ENCODE measurements at regions not wholly inside any gene's neighbourhood (a gene's known extent, or its start where the extent isn't known, plus 50 kb on each side); places are given as distances from the start of the nearest gene placed in this dataset.

GRCh38 chr1:62917314-62917713 lies 133.4 kb downstream of the ATG4C start:
- ATAC-seq, result no peak
- intact Hi-C loops (cut with DNase I), result no loop called here
- no peak for DNase-seq (ENCODE audit: missing footprints)

GRCh38 chr1:62917805-62918204 lies 133.9 kb downstream of the ATG4C start:
- ATAC-seq (no peak), DNase-seq (ENCODE audit: missing footprints) (no peak)
- intact Hi-C loops (cut with DNase I), result no loop called here

DNA sequence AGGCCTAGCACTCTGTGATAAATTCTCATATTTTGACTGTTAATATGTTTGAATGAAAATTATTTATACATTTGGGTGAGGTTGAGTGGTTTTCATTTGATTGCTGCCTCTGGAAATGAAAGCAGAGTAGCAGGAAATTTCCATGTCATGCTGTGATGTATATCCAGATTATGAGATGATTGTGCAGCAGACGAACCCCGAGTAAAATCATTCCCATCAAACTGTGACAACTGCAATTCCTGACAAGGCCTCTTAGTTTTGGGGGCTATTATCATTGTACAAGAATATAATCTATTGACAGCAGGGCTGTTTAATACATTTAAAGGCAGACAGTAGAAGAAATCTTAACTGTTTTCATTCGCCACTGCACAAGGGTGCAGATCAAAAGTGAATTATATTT lies 134.8 kb downstream of the ATG4C start:
- DNase-seq (ENCODE audit: missing footprints) (no peak), ATAC-seq (no peak)
- intact Hi-C loops (cut with DNase I), result no loop called here

DNA sequence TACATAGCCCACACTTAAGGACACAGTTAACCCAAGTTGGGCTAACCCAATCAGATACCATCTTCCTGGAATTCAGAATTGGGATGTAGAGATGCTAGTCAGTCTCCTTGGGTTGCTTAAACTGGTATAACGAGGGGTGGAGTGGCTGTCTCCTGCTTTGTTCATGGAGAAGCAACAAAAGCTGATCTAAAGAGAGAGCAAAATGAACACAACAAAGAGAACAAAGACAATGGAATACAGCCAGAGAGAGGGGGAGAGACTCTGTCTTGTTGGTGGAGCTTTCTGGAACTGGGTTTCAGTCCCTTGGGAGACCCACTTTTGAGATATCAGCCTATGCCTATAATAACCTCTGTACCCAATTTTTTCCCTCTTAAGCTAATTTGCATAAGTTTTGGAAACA lies 138.1 kb downstream of the ATG4C start:
- ATAC-seq (no peak), DNase-seq (ENCODE audit: missing footprints) (no peak)
- intact Hi-C loops (cut with DNase I), result no loop called here

DNA sequence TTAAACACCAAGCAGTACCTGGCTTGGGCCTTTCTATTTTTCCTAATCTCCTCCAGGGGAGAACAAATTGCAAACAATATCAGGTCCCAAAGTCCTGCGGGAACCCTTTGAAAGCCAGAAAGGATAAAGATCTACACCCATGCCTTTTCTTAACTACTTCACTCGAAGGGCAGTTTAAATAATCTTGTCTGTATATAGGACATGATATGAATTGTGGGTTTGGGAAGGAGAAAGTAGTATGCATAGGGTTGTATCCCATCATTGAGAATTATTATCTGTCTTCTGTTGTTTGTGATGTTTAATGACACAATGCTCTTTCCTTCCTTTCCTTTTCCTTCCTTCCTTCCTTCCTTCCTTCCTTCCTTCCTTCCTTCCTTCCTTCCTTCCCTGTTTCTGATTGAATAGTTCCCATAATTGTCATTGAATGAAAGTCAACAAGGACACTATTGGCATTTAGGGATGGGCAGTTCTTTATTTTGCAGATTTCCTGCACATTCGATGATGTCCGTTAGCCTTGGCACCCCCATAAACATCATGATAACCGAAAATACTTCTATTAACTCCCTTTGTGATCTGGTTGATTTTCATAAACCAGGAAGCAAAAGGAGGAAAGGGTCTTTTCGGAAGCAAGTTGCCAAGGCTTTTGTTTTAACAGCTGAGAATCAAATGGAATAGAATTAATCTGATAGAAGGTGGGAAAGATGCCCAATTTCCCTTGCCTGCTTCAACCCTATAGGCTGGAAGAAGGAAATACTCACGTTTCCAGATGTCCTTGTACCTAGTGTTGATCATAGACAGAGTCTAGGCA lies 141.3 kb downstream of the ATG4C start:
- no peak for DNase-seq (ENCODE audit: missing footprints)
- intact Hi-C loops (cut with DNase I), result no loop called here
- ATAC-seq, result no peak

DNA sequence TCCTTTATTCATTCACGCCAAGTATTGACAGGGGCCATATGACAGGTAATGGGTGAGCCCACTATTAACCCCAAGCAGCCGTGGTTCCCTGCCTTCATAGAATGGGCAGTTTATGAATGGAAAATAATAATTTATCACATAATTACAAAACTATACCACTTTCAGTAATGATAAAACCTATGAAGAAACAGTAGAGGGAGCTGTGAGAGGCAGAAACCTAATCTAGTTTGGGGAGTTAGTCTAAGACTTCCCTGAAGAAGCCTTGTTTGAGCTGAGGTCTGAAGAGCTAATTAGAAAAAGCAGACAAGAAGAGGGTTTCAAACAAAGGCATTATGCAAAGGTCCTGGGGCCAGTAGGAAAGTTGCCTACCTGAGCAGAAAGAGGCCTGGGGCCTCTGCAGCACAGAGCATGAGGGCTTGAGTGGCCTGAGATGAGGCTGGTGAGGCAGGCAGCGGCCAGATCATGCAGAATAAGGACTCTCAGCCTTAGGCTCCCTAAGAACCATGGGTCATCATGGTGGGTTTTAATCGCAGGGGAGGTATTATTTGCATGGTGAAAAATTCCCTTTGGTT lies 142.8 kb downstream of the ATG4C start:
- intact Hi-C loops (cut with DNase I), result no loop called here
- ATAC-seq, result no peak
- no peak for DNase-seq (ENCODE audit: missing footprints)

GRCh38 chr1:62928885-62929284 lies 145.0 kb downstream of the ATG4C start:
- intact Hi-C loops (cut with DNase I), result no loop called here
- no peak for DNase-seq (ENCODE audit: missing footprints)
- no peak for ATAC-seq

DNA sequence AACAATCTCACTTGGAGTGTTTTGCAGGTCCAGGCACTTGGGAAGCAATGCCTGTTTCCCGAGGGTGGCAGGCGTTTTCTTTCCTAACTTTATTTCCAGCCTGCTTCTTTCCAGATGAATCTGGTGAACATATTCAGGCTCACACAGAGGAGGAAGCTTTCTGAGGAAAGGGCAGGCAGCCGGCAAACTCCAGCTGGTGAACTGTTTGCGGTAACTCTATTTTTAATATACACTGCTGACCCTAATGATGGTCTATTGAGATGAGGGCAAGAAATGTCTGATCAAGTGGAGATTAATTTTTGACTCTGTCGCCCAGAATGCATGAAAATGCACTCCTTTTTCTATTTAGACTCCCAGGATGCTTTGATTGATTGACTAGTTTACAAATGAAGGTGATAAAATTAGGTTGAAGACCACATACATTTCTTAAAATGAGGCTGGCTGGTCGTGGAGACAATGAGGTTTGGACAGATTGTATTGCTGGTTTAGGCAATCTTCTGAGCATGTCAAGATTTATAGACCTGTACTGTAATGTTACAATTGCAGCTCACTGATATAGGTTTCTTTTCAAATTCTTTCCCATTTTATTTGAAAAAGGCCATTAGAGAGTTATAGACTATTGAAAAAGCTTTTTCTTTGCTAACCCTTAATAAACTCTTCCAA lies 153.8 kb downstream of the ATG4C start:
- ATAC-seq (no peak), DNase-seq (ENCODE audit: missing footprints) (no peak)
- intact Hi-C loops (cut with DNase I), result no loop called here

GRCh38 chr1:62941780-62942179 lies 157.8 kb downstream of the ATG4C start:
- intact Hi-C loops (cut with DNase I), result no loop called here
- no peak for DNase-seq (ENCODE audit: missing footprints)
- ATAC-seq, result no peak

GRCh38 chr1:62946511-62946910 lies 162.6 kb downstream of the ATG4C start:
- ATAC-seq (no peak), DNase-seq (ENCODE audit: missing footprints) (no peak)
- intact Hi-C loops (cut with DNase I), result no loop called here

- intact Hi-C loops (cut with DNase I), result no loop called here
- DNase-seq (ENCODE audit: missing footprints) (no peak), ATAC-seq (no peak)
These were observed 167.5 kb downstream of the ATG4C start for GRCh38 chr1:62951428-62951827.

DNA sequence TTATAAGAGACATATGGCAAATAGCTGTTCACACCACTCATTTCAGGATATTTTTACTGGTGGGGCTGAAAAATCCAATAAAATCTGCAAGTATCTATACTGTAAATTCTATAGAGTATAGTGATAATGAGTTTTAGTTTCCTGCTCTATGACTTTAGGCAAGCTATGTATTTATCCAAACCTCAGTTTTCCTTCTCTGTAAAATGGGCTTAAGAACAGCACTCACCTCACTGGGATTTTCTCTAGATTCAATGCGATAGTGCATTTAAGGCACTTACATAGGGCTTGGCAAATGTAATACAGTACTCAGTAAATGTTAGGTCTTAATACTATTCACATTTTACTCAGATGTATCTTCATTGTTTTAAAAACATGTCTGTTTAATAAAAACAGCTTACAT lies 168.7 kb downstream of the ATG4C start:
- intact Hi-C loops (cut with DNase I), result no loop called here
- no peak for DNase-seq (ENCODE audit: missing footprints)
- no peak for ATAC-seq

- DNase-seq (ENCODE audit: missing footprints) (no peak), ATAC-seq (no peak)
- intact Hi-C loops (cut with DNase I), result no loop called here
These were observed 169.7 kb downstream of the ATG4C start for GRCh38 chr1:62953633-62954032.

DNA sequence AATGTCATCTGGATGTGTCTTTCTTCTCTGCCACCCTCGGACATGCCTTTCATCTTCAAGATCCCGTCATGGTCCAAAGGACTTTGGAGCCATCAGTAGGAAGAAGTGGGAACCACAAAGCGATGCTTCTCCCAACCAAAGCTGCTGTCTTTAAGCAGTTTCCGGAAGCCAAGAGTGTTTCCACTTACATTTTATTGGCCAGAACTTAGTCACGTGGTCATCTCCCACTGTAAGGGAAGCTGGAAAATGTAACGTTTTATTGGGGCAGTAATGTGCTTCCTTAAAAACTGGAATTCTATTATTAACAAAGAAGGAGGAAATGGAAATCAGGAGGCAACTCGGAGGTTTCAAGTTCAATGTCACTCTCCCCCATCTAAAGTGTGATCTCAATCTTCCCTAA lies 170.8 kb downstream of the ATG4C start:
- intact Hi-C loops (cut with DNase I), result no loop called here
- DNase-seq (ENCODE audit: missing footprints) (no peak), ATAC-seq (no peak)

GRCh38 chr1:62955666-62956065 lies 171.7 kb downstream of the ATG4C start:
- ATAC-seq (no peak), DNase-seq (ENCODE audit: missing footprints) (no peak)
- intact Hi-C loops (cut with DNase I), result no loop called here

- ATAC-seq, result no peak
- no peak for DNase-seq (ENCODE audit: missing footprints)
- intact Hi-C loops (cut with DNase I), result no loop called here
These were observed 178.3 kb downstream of the ATG4C start for GRCh38 chr1:62962014-62962812.

GRCh38 chr1:62962901-62963776 lies 179.2 kb downstream of the ATG4C start:
- intact Hi-C loops (cut with DNase I), result no loop called here
- no peak for DNase-seq (ENCODE audit: missing footprints)
- ATAC-seq, result no peak

- ATAC-seq (no peak), DNase-seq (ENCODE audit: missing footprints) (no peak)
- intact Hi-C loops (cut with DNase I), result no loop called here
These were observed 180.2 kb downstream of the ATG4C start for GRCh38 chr1:62964141-62964540.

DNA sequence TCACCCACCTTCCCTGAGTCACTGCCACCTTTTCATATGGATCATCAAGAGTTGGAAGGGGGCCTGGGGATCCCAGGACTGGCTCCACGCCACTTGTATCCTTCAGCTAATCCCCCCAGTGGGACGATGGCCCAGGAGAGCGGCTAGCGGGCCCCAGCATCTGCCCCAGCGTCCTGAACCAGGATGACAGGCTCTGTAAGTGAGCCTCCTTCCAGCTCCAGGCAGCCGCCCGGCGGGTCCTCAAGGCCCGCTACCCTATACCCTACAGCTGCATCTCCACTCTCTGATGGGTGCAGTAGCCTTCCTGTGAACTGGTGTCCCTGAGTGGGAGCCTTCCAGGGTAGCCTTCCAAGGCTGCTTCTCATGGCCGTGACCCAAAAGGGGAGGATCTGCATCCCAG lies 183.1 kb downstream of the ATG4C start:
- ATAC-seq (no peak), DNase-seq (ENCODE audit: missing footprints) (no peak)
- intact Hi-C loops (cut with DNase I), result no loop called here
